HG02840 (cell line): ENCODE measurements at regions not wholly inside any gene's neighbourhood (a gene's known extent, or its start where the extent isn't known, plus 50 kb on each side); places are given as distances from the start of the nearest gene placed in this dataset.

Experiments
- ATAC-seq: cut with Tn5 transposase; IDR thresholded peaks from one replicate; pipeline ENCODE4 v1.9.1; 2021; ENCODE audit warnings: mild to moderate bottlenecking, moderate library complexity, moderate number of reproducible peaks; ENCODE audit not compliant: unreplicated experiment, low FRiP score

GRCh38 chr2:221245772-221246171 lies 326.3 kb downstream of the EPHA4 start:
- no peak for ATAC-seq

- ATAC-seq = no peak
Observed at GRCh38 chr2:221254299-221254698, 317.8 kb downstream of the EPHA4 start.

GRCh38 chr2:221255862-221256261 lies 316.2 kb downstream of the EPHA4 start:
- ATAC-seq = no peak

GRCh38 chr2:221258464-221258863 lies 313.6 kb downstream of the EPHA4 start:
- no peak for ATAC-seq

- ATAC-seq = no peak
Observed at GRCh38 chr2:221262651-221263050, 309.5 kb downstream of the EPHA4 start.

GRCh38 chr2:221263573-221263972 lies 308.5 kb downstream of the EPHA4 start:
- no peak for ATAC-seq

GRCh38 chr2:221264318-221264717 lies 307.8 kb downstream of the EPHA4 start:
- no peak for ATAC-seq

- ATAC-seq = no peak
Observed at GRCh38 chr2:221267773-221268425, 304.2 kb downstream of the EPHA4 start.

GRCh38 chr2:221268631-221269030 lies 303.5 kb downstream of the EPHA4 start:
- no peak for ATAC-seq

GRCh38 chr2:221270806-221271205 lies 301.3 kb downstream of the EPHA4 start:
- no peak for ATAC-seq

GRCh38 chr2:221272729-221273128 lies 299.4 kb downstream of the EPHA4 start:
- ATAC-seq = no peak

- ATAC-seq = no peak
Observed at GRCh38 chr2:221276033-221276432, 296.1 kb downstream of the EPHA4 start.

- ATAC-seq = no peak
Observed at GRCh38 chr2:221276601-221277000, 295.5 kb downstream of the EPHA4 start.

GRCh38 chr2:221282386-221282785 lies 289.7 kb downstream of the EPHA4 start:
- ATAC-seq = no peak

GRCh38 chr2:221283896-221284545 lies 288.1 kb downstream of the EPHA4 start:
- no peak for ATAC-seq

GRCh38 chr2:221285148-221285547 lies 287.0 kb downstream of the EPHA4 start:
- no peak for ATAC-seq

GRCh38 chr2:221286406-221286805 lies 285.7 kb downstream of the EPHA4 start:
- no peak for ATAC-seq

- no peak for ATAC-seq
Observed at GRCh38 chr2:221289389-221289788, 282.7 kb downstream of the EPHA4 start.

- no peak for ATAC-seq
Observed at GRCh38 chr2:221289846-221290245, 282.3 kb downstream of the EPHA4 start.

GRCh38 chr2:221293949-221294742 lies 278.0 kb downstream of the EPHA4 start:
- no peak for ATAC-seq

- no peak for ATAC-seq
Observed at GRCh38 chr2:221304916-221305315, 267.2 kb downstream of the EPHA4 start.
